ENCODE measurements at regions not wholly inside any gene's neighbourhood (a gene's known extent, or its start where the extent isn't known, plus 50 kb on each side); places are given as distances from the start of the nearest gene placed in this dataset.

- in situ Hi-C loops (cut with MboI; ENCODE audit: low pct_unique_long_range_greater_than_20kb, low sequenced_read_pairs) = no loop called here
- no peak for DNase-seq
Measured at GRCh38 chr16:51621610-51622009, 470.5 kb upstream of the SALL1 start.

GRCh38 chr16:51615141-51615540 lies 464.1 kb upstream of the SALL1 start:
- no peak for DNase-seq
- in situ Hi-C loops (cut with MboI; ENCODE audit: low pct_unique_long_range_greater_than_20kb, low sequenced_read_pairs) = no loop called here

GRCh38 chr16:51607201-51607651 lies 456.2 kb upstream of the SALL1 start:
- no peak for DNase-seq
- in situ Hi-C loops (cut with MboI; ENCODE audit: low pct_unique_long_range_greater_than_20kb, low sequenced_read_pairs) = no loop called here

- in situ Hi-C loops (cut with MboI; ENCODE audit: low pct_unique_long_range_greater_than_20kb, low sequenced_read_pairs) = no loop called here
- DNase-seq = no peak
Measured at GRCh38 chr16:51596247-51596646, 445.2 kb upstream of the SALL1 start.

GRCh38 chr16:51592535-51593300 lies 441.6 kb upstream of the SALL1 start:
- in situ Hi-C loops (cut with MboI; ENCODE audit: low pct_unique_long_range_greater_than_20kb, low sequenced_read_pairs) = no loop called here
- DNase-seq = no peak

GRCh38 chr16:51592001-51592501 lies 441.0 kb upstream of the SALL1 start:
- in situ Hi-C loops (cut with MboI; ENCODE audit: low pct_unique_long_range_greater_than_20kb, low sequenced_read_pairs) = no loop called here
- DNase-seq = no peak

GRCh38 chr16:51591480-51591879 lies 440.4 kb upstream of the SALL1 start:
- DNase-seq = no peak
- in situ Hi-C loops (cut with MboI; ENCODE audit: low pct_unique_long_range_greater_than_20kb, low sequenced_read_pairs) = no loop called here

GRCh38 chr16:51579652-51580360 lies 428.7 kb upstream of the SALL1 start:
- no peak for DNase-seq
- in situ Hi-C loops (cut with MboI; ENCODE audit: low pct_unique_long_range_greater_than_20kb, low sequenced_read_pairs) = no loop called here

- in situ Hi-C loops (cut with MboI; ENCODE audit: low pct_unique_long_range_greater_than_20kb, low sequenced_read_pairs) = no loop called here
- DNase-seq = no peak
Measured at GRCh38 chr16:51577621-51578303, 426.7 kb upstream of the SALL1 start.

GRCh38 chr16:51576498-51577195 lies 425.6 kb upstream of the SALL1 start:
- DNase-seq = no peak
- in situ Hi-C loops (cut with MboI; ENCODE audit: low pct_unique_long_range_greater_than_20kb, low sequenced_read_pairs) = no loop called here

GRCh38 chr16:51573191-51573590 lies 422.1 kb upstream of the SALL1 start:
- in situ Hi-C loops (cut with MboI; ENCODE audit: low pct_unique_long_range_greater_than_20kb, low sequenced_read_pairs) = no loop called here
- DNase-seq = no peak

GRCh38 chr16:51569203-51569931 lies 418.3 kb upstream of the SALL1 start:
- in situ Hi-C loops (cut with MboI; ENCODE audit: low pct_unique_long_range_greater_than_20kb, low sequenced_read_pairs) = no loop called here
- DNase-seq = no peak

- DNase-seq = no peak
- in situ Hi-C loops (cut with MboI; ENCODE audit: low pct_unique_long_range_greater_than_20kb, low sequenced_read_pairs) = no loop called here
Measured at GRCh38 chr16:51567911-51568310, 416.8 kb upstream of the SALL1 start.

- in situ Hi-C loops (cut with MboI; ENCODE audit: low pct_unique_long_range_greater_than_20kb, low sequenced_read_pairs) = no loop called here
- DNase-seq = no peak
Measured at GRCh38 chr16:51565184-51565583, 414.1 kb upstream of the SALL1 start.

GRCh38 chr16:51562891-51563290 lies 411.8 kb upstream of the SALL1 start:
- in situ Hi-C loops (cut with MboI; ENCODE audit: low pct_unique_long_range_greater_than_20kb, low sequenced_read_pairs) = no loop called here
- no peak for DNase-seq

GRCh38 chr16:51559901-51560300 lies 408.8 kb upstream of the SALL1 start:
- DNase-seq = no peak
- in situ Hi-C loops (cut with MboI; ENCODE audit: low pct_unique_long_range_greater_than_20kb, low sequenced_read_pairs) = no loop called here

- DNase-seq = no peak
- in situ Hi-C loops (cut with MboI; ENCODE audit: low pct_unique_long_range_greater_than_20kb, low sequenced_read_pairs) = no loop called here
Measured at GRCh38 chr16:51557670-51558069, 406.6 kb upstream of the SALL1 start.

- no peak for DNase-seq
- in situ Hi-C loops (cut with MboI; ENCODE audit: low pct_unique_long_range_greater_than_20kb, low sequenced_read_pairs) = no loop called here
Measured at GRCh38 chr16:51556694-51557340, 405.7 kb upstream of the SALL1 start.

All from KBM-7 (cell line).